Trophoblast cell (in vitro differentiated cells and primary cell): ENCODE measurements at regions not wholly inside any gene's neighbourhood (a gene's known extent, or its start where the extent isn't known, plus 50 kb on each side); places are given as distances from the start of the nearest gene placed in this dataset.

ENCODE experiments used
- DNase-seq, 2 donors: peaks; one replicate each; pipeline ENCODE4 v3.0.0-alpha.2; 2016
- H2AFZ ChIP-seq: 2 replicates; pipeline ENCODE4 v1.6.1; 2013; ENCODE audit warnings: low read length, moderate library complexity, mild to moderate bottlenecking; ENCODE audit not compliant: insufficient read depth, poor library complexity
- H2AK5ac ChIP-seq: 2 replicates; pipeline ENCODE4 v1.6.1; 2013; ENCODE audit warnings: mild to moderate bottlenecking, low read length
- H2BK120ac ChIP-seq: 2 replicates; pipeline ENCODE4 v1.6.1; 2013; ENCODE audit warnings: low read length, mild to moderate bottlenecking, moderate library complexity; ENCODE audit not compliant: insufficient read depth, poor library complexity
- H2BK12ac ChIP-seq: 2 replicates; pipeline ENCODE4 v1.6.1; 2013; ENCODE audit warnings: mild to moderate bottlenecking, low read length, moderate library complexity
- H2BK5ac ChIP-seq: 2 replicates; pipeline ENCODE4 v1.6.1; 2013; ENCODE audit warnings: low read length, low read depth, moderate library complexity, mild to moderate bottlenecking; ENCODE audit not compliant: poor library complexity
- H3K14ac ChIP-seq: 2 replicates; pipeline ENCODE4 v1.6.1; 2013; ENCODE audit warnings: mild to moderate bottlenecking, low read length
- H3K18ac ChIP-seq: 2 replicates; pipeline ENCODE4 v1.6.1; 2013; ENCODE audit warnings: mild to moderate bottlenecking, low read length
- H3K23ac ChIP-seq: 2 replicates; pipeline ENCODE4 v1.6.1; 2013; ENCODE audit warnings: low read length
- H3K27ac ChIP-seq: 2 replicates; pipeline ENCODE4 v1.5.1; 2013; ENCODE audit warnings: low read depth, mild to moderate bottlenecking, inconsistent platforms, low read length, moderate library complexity
- H3K27me3 ChIP-seq: 2 replicates; pipeline ENCODE4 v1.6.1; 2013; ENCODE audit warnings: inconsistent platforms, mild to moderate bottlenecking, low read length, moderate library complexity; ENCODE audit not compliant: insufficient read depth
- H3K36me3 ChIP-seq, 2 experiments: 1 replicate in 1 of 2; 2 replicates in 1 of 2; pipeline ENCODE4 v1.6.1; 2013; ENCODE audit warnings: low read length in 2 of 2, mild to moderate bottlenecking in 2 of 2, moderate library complexity in 1 of 2; ENCODE audit not compliant: insufficient read depth in 2 of 2, control insufficient read depth in 1 of 2
- H3K4ac ChIP-seq: 2 replicates; pipeline ENCODE4 v1.6.1; 2013; ENCODE audit warnings: low read depth, mild to moderate bottlenecking, low read length, moderate library complexity
- H3K4me1 ChIP-seq, 2 experiments: 1 replicate in 1 of 2; 2 replicates in 1 of 2; pipeline ENCODE4 v1.6.1; 2013; ENCODE audit warnings: low read length in 2 of 2, mild to moderate bottlenecking in 2 of 2, moderate library complexity in 1 of 2; ENCODE audit not compliant: insufficient read depth in 2 of 2, control insufficient read depth in 1 of 2
- H3K4me2 ChIP-seq: 2 replicates; pipeline ENCODE4 v1.6.1; 2013; ENCODE audit warnings: inconsistent platforms, mild to moderate bottlenecking, low read length, moderate library complexity
- H3K4me3 ChIP-seq: 2 replicates; pipeline ENCODE4 v1.5.1; 2013; ENCODE audit warnings: mild to moderate bottlenecking, low read depth, low read length, inconsistent platforms
- H3K79me1 ChIP-seq: one replicate; pipeline ENCODE4 v1.6.1; 2013; ENCODE audit warnings: low read length
- H3K79me2 ChIP-seq: 2 replicates; pipeline ENCODE4 v1.6.1; 2013; ENCODE audit warnings: low read length, mild to moderate bottlenecking; ENCODE audit not compliant: control insufficient read depth, insufficient read depth, poor library complexity
- H3K9ac ChIP-seq: 2 replicates; pipeline ENCODE4 v1.6.1; 2013; ENCODE audit warnings: mild to moderate bottlenecking, low read length
- H3K9me3 ChIP-seq: 2 replicates; pipeline ENCODE4 v1.6.1; 2013; ENCODE audit warnings: low read depth, mild to moderate bottlenecking, control low read depth, inconsistent platforms, low read length; ENCODE audit not compliant: insufficient read depth
- H4K12ac ChIP-seq: 2 replicates; pipeline ENCODE4 v1.6.1; 2013; ENCODE audit warnings: low read depth, mild to moderate bottlenecking, low read length, moderate library complexity
- H4K8ac ChIP-seq: 2 replicates; pipeline ENCODE4 v1.6.1; 2013; ENCODE audit warnings: low read depth, mild to moderate bottlenecking, low read length, moderate library complexity
- H4K91ac ChIP-seq: one replicate; pipeline ENCODE4 v1.6.1; 2013; ENCODE audit warnings: low read depth, mild to moderate bottlenecking, low read length, moderate library complexity
- WGBS: extraction: QIAGEN DNeasy Blood & Tissue Kit; methylation state at CpG from one replicate; pipeline ENCODE4 v1.1.7; 2013; ENCODE audit warnings: missing lambda C conversion rate; ENCODE audit not compliant: insufficient read length, insufficient coverage; ENCODE audit errors: extremely low coverage; 5-methylcytosine and 5-hydroxymethylcytosine counted together

GRCh38 chr15:100726421-100727190 lies 124.2 kb downstream of the ASB7 start:
- Histone ChIP-seq H3K79me1 (no peaks in the 10 kb centered on the region), H3K9ac (no peak overlapping the region), H4K12ac (no peak overlapping the region), H2BK12ac (no peak overlapping the region), H3K27me3 (no peaks in the 10 kb centered on the region), H3K14ac (no peak overlapping the region), H3K4me3 (no peak overlapping the region), H3K23ac (no peak overlapping the region), H3K18ac (no peak overlapping the region), H2AK5ac (no peak overlapping the region), H4K91ac (no peak overlapping the region), H4K8ac (no peak overlapping the region), H3K79me2 (no peaks in the 10 kb centered on the region), H3K4ac (no peak overlapping the region), H3K9me3 (peaks cover 1% of the 10 kb centered on the region), H3K4me1 (peaks cover 4 to 9% of the 10 kb centered on the region in 2 experiments), H2BK5ac (no peak overlapping the region), H3K27ac (no peak overlapping the region), H2AFZ (no peak overlapping the region), H2BK120ac (no peak overlapping the region), H3K36me3 (no peaks in the 10 kb centered on the region), H3K4me2 (no peak overlapping the region)
- no CpG with 5 or more reads among the region's 15 CpGs for WGBS
- DNase-seq, result peak; percentile 75

- Histone ChIP-seq H3K4me3 (no peak overlapping the region), H3K36me3 (no peaks in the 10 kb centered on the region), H2AFZ (no peak overlapping the region), H2AK5ac (no peak overlapping the region), H3K23ac (no peak overlapping the region), H3K9ac (no peak overlapping the region), H3K18ac (no peak overlapping the region), H2BK120ac (no peak overlapping the region), H2BK12ac (no peak overlapping the region), H2BK5ac (no peak overlapping the region), H3K27me3 (no peaks in the 10 kb centered on the region), H3K4me2 (no peak overlapping the region), H3K14ac (no peak overlapping the region), H3K4ac (no peak overlapping the region), H3K79me2 (no peaks in the 10 kb centered on the region), H3K79me1 (no peaks in the 10 kb centered on the region), H3K27ac (no peak overlapping the region), H4K8ac (no peak overlapping the region), H4K12ac (no peak overlapping the region), H4K91ac (no peak overlapping the region), H3K4me1 (peaks cover 7 to 17% of the 10 kb centered on the region in 2 experiments), H3K9me3 (peaks cover 1% of the 10 kb centered on the region)
- WGBS, result no CpG with 5 or more reads among the region's 21 CpGs
- DNase-seq, result peak; percentile 87 to 90
Measured at GRCh38 chr15:100727291-100727851, 125.0 kb downstream of the ASB7 start.

GRCh38 chr15:100728371-100729201 lies 126.2 kb downstream of the ASB7 start:
- Histone ChIP-seq H3K79me1 (no peaks in the 10 kb centered on the region), H3K4me3 (no peak overlapping the region), H3K36me3 (no peaks in the 10 kb centered on the region), H4K12ac (no peak overlapping the region), H3K23ac (no peak overlapping the region), H2AFZ (no peak overlapping the region), H3K4me1 (peaks cover 15 to 28% of the 10 kb centered on the region in 2 experiments), H3K27me3 (no peaks in the 10 kb centered on the region), H3K27ac (no peak overlapping the region), H2AK5ac (no peak overlapping the region), H3K79me2 (no peaks in the 10 kb centered on the region), H3K18ac (no peak overlapping the region), H3K4ac (no peak overlapping the region), H4K91ac (no peak overlapping the region), H3K9me3 (peaks cover 1% of the 10 kb centered on the region), H2BK5ac (no peak overlapping the region), H3K4me2 (no peak overlapping the region), H4K8ac (no peak overlapping the region), H3K14ac (no peak overlapping the region), H2BK120ac (no peak overlapping the region), H3K9ac (no peak overlapping the region), H2BK12ac (no peak overlapping the region)
- no CpG with 5 or more reads among the region's 17 CpGs for WGBS
- DNase-seq, result no peak

- Histone ChIP-seq H3K79me2 (no peaks in the 10 kb centered on the region), H3K79me1 (no peaks in the 10 kb centered on the region), H3K36me3 (no peaks in the 10 kb centered on the region), H2BK120ac (no peak overlapping the region), H3K9me3 (peaks cover 1% of the 10 kb centered on the region), H2BK5ac (no peak overlapping the region), H2BK12ac (no peak overlapping the region), H4K8ac (no peak overlapping the region), H3K4me1 (peaks cover 15 to 28% of the 10 kb centered on the region in 2 experiments), H3K18ac (no peak overlapping the region), H3K9ac (no peak overlapping the region), H4K12ac (no peak overlapping the region), H3K4ac (no peak overlapping the region), H3K27ac (no peak overlapping the region), H2AFZ (no peak overlapping the region), H3K4me3 (no peak overlapping the region), H3K14ac (no peak overlapping the region), H3K27me3 (no peaks in the 10 kb centered on the region), H3K23ac (no peak overlapping the region), H4K91ac (no peak overlapping the region), H2AK5ac (no peak overlapping the region), H3K4me2 (no peak overlapping the region)
- no CpG with 5 or more reads among the region's 6 CpGs for WGBS
- DNase-seq, result no peak
Measured at GRCh38 chr15:100729461-100729860, 127.1 kb downstream of the ASB7 start.
